NCI-H774 (cell line): ENCODE measurements at regions not wholly inside any gene's neighbourhood (a gene's known extent, or its start where the extent isn't known, plus 50 kb on each side); places are given as distances from the start of the nearest gene placed in this dataset.
"Not testable (repeated sequence)": the region's sequence is repeated elsewhere in the genome, so short reads cannot be mapped to it uniquely, and the experiment has no call there.

Experiments used
- DNase-seq: peaks from one replicate; lab custom pipeline; 2025; lab: John Stamatoyannopoulos, UW

- DNase-seq: no peak
Observed at GRCh38 chr2:166831930-166832329, 56.4 kb upstream of the XIRP2 start.

GRCh38 chr2:166825914-166826313 lies 62.4 kb upstream of the XIRP2 start:
- DNase-seq: no peak

- DNase-seq: no peak
Observed at GRCh38 chr2:166814335-166814734, 73.9 kb upstream of the XIRP2 start.

- DNase-seq: no peak
Observed at GRCh38 chr2:166812166-166812891, 76.0 kb upstream of the XIRP2 start.

- DNase-seq: no peak
Observed at GRCh38 chr2:166805753-166806152, 82.5 kb upstream of the XIRP2 start.

- no peak for DNase-seq
Observed at GRCh38 chr2:166803373-166804000, 84.8 kb upstream of the XIRP2 start.

- no peak for DNase-seq
Observed at GRCh38 chr2:166802475-166802874, 85.8 kb upstream of the XIRP2 start.

- DNase-seq: no peak
Observed at GRCh38 chr2:166792808-166793207, 95.5 kb upstream of the XIRP2 start.

- no peak for DNase-seq
Observed at GRCh38 chr2:166786707-166787106, 101.6 kb upstream of the XIRP2 start.

- DNase-seq: peak; percentile 87
Observed at GRCh38 chr2:166784296-166784946, 103.9 kb upstream of the XIRP2 start.

GRCh38 chr2:166775176-166775575 lies 113.1 kb upstream of the XIRP2 start:
- DNase-seq: no peak

GRCh38 chr2:166773308-166773949 lies 114.9 kb upstream of the XIRP2 start:
- peak; percentile 31 for DNase-seq

- DNase-seq: no peak
Observed at GRCh38 chr2:166768393-166769123, 119.7 kb upstream of the XIRP2 start.

GRCh38 chr2:166766769-166767322 lies 121.4 kb upstream of the XIRP2 start:
- DNase-seq: not testable (repeated sequence)

GRCh38 chr2:166766220-166766619 lies 122.1 kb upstream of the XIRP2 start:
- DNase-seq: no peak

- no peak for DNase-seq
Observed at GRCh38 chr2:166765141-166765540, 123.1 kb upstream of the XIRP2 start.

GRCh38 chr2:166764702-166765101 lies 123.6 kb upstream of the XIRP2 start:
- no peak for DNase-seq

GRCh38 chr2:166764216-166764615 lies 124.1 kb upstream of the XIRP2 start:
- no peak for DNase-seq

GRCh38 chr2:166762746-166763145 lies 125.5 kb upstream of the XIRP2 start:
- DNase-seq: no peak

- DNase-seq: no peak
Observed at GRCh38 chr2:166758956-166759355, 129.3 kb upstream of the XIRP2 start.

- no peak for DNase-seq
Observed at GRCh38 chr2:166750624-166751023, 137.7 kb upstream of the XIRP2 start.

GRCh38 chr2:166744117-166744516 lies 144.2 kb upstream of the XIRP2 start:
- not testable (repeated sequence) for DNase-seq
